ENCODE measurements at regions not wholly inside any gene's neighbourhood (a gene's known extent, or its start where the extent isn't known, plus 50 kb on each side); places are given as distances from the start of the nearest gene placed in this dataset.

DNA sequence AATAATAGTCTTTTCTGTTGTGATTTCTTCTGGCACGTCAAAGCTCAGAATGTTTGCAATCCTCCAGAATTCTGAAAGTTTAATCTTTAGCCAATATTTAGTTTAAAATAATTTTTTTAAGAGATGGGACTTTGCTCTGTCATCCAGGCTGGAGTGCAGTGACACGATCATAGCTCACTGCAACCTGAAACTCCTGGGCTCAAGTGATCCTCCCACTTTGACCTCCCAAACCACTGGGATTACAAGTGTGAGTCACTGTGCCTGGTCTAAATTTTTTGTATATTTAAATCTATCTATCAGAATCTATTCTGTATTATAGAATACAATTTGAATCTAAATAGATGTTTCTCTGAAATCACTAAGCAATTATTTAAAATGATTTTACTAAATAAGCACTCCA is 572.7 kb downstream of the VRK1 start:
- DNase-seq (ENCODE audit: low read depth in 4 of 4, low spot score in 2 of 4), result no peak

DNA sequence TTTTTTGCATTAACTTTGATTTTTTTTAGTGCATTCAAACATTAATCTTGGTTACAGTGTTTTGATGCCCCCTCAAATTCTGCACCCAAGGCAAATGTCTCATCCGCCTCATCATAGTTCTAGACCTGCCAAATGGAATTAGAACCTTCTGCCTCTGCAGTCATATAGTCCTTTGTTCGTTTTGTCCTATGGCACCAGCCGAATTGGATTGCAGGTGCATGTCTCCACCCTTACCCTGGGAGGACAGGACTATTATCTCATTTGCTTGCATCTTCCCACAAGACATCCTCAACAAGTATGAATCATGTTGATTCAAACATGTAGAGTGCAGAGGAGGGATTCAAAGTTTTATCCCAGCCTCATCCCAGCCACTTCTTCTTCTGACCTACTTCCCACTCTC is 579.1 kb downstream of the VRK1 start:
- DNase-seq (ENCODE audit: low read depth in 4 of 4, low spot score in 2 of 4), result no peak

DNA sequence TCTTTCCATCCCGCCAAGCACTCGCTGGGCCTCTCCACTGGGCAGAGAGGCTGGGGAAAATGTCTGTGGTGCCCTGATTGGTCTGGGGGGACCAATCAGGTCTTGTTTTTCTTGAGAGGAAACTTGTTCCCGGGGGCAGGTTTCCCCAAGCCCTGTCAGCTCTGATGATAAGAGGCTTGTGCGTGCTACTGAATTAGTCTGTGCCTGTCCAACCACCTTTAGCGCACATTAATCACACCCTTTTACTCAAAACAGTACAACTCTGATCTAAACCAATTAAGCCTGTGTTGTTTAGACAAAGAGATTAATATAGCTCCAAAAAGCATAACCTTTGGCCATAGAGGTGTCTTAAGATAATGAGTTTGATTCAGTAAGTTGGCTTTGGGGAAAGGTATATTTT is 580.4 kb downstream of the VRK1 start:
- DNase-seq (ENCODE audit: low read depth in 4 of 4, low spot score in 2 of 4), result no peak

DNA sequence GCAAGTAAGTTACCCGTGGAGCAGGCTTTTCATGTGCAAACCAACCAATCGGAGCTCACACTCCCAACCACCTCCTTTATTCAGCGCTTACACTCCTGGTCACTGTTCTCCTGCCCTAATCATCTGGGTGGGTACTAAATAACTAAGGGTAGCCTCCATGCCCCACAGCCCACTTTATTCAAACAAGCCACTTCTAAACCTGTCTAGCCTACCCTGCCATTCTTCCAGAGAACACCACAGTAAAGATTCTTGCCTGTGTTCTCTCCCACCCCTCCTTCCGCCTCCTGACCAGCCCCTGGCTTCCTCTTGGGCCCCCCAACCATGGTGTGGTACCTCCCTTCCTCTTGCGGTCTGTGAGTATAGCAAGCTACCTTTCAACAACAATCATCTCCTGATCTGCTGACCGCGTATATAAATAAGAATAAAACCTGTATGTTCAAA is 581.9 kb downstream of the VRK1 start:
- DNase-seq (ENCODE audit: low read depth in 4 of 4, low spot score in 2 of 4), result no peak

DNA sequence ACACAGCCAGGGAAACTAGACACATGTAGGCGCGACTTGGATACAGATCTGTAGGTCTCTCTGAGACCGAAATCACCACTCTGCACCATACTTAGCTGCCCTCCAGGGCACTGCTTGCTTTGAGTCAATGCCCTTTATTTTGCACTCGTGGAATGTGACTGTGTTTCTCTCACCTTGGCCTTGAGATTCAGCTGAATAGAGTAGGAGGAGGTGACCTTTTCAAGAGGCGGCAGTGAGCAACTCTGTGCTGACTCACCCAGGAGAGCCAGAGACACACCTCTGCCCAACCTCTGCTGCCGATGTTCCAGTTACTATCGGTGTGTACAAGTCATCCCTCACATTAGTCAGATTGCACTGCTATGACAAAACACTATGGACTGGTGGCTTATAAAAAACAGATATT is 583.4 kb downstream of the VRK1 start:
- no peak for DNase-seq (ENCODE audit: low read depth in 4 of 4, low spot score in 2 of 4)

DNA sequence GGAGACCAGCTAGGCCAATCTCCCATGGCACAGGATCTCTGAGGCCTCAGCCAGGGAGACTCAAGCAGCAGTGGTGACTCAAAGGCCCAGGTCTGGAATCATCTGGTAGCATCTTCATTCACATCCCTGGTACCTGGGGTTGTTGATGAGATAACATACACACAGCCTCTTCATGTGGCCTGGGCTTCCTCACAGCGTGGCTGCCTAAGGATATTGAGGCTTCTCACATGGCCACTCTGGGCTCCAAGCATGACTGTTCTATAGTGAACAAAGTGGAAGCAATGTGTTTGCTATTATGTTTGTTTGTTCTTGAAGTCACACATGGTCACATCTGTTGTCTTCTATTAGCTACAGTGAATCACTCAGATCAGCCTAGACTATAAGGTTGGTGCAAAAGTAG is 584.1 kb downstream of the VRK1 start:
- DNase-seq (ENCODE audit: low read depth in 4 of 4, low spot score in 2 of 4), result no peak

DNA sequence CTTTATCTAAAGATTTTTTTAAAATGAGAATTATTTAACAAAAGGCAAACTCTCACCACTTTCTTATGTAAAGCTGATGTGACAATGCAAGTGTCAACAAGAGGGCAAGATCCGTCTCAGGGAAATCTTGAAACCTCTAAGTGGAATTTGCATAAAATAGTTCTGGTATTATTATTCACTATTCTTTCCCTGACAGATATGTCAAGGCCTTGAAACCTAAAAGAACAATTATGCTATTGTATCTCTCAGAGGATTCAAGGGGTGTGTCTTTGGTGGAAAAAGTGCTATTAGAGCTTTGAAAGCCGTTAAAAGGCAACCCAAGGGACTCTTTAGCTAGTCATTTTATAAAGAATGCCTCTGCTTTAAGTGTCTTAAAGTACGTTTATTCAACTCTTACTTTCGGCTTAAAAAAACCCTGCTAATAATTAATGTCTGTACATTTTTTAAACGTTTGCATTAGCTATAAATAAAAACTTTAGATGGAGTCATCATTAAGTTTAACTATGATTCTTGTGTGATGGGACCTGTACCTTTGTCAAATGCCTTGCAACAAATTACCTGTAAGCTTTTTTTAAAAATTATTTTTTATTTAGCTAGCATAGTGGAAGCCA is 585.5 kb downstream of the VRK1 start:
- DNase-seq (ENCODE audit: low read depth in 4 of 4, low spot score in 2 of 4), result no peak

DNA sequence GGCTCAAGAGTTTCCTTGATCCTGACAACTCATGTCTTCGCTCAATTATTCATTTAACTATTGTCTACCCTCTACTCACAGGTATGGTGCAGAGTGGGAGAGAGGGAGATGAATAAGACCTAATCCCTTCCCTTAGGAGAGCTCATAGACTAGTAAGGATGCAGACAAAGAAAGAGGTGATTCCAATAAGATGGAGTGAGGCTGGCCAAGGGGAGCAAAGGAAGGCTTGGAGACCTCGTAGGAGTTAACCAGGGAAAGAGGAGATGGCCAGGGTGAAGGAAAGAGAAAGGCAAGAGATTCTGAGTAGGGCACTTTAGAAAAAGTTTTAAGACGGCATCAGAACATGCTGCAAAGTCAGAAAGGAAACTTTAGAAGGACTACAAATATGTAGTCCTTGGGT is 588.5 kb downstream of the VRK1 start:
- no peak for DNase-seq (ENCODE audit: low read depth in 4 of 4, low spot score in 2 of 4)

DNA sequence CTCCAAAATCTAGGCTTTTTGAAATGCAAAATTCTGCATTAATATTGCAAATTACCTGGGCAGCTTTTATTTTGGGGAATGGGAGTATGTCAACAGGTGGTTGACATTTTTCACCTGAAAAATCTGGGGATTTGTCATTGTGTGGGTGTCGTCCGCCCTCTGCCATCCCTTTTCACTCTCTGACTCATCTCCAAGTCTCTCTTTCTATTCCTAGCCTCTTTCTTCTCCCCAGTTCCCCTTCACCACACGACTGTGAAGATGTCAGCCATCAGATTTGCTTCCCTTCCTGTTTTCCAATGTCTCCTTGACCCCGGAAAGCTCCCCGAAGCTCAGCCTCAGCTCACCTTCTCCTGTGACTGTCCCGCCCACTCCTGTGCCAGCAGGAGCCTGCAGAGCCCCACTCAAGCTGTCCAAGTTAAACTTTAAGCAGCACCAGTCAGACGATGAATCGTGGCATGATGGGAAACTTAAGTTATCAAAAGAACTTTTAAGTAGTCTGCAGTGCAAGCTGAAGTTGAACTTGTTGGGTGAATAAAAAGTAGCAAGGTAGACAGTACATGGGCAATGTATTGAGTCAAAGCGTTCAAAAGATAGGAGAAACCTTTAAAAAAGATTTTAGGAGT is 590.2 kb downstream of the VRK1 start:
- DNase-seq (ENCODE audit: low read depth in 4 of 4, low spot score in 2 of 4), result no peak

DNA sequence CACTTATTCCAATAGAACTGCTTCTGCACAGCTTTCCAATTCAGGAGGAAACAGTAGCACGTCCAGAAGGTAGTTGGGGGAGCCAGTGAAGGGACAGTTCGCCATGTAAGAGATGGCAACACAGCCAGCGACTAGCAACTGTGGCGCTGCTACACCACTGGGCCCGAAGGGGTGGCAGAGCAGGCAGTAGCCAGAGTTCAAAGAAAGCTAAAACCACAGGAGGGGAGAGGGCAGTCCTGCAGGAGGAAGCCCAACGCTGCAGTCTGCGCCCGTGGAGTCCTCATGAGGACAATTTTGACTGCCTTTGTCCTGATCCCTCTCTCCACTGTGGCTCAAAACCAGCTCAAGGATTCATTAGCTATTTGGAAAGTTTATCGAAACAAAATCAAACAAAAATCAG is 591.2 kb downstream of the VRK1 start:
- DNase-seq (ENCODE audit: low read depth in 4 of 4, low spot score in 2 of 4), result no peak

DNA sequence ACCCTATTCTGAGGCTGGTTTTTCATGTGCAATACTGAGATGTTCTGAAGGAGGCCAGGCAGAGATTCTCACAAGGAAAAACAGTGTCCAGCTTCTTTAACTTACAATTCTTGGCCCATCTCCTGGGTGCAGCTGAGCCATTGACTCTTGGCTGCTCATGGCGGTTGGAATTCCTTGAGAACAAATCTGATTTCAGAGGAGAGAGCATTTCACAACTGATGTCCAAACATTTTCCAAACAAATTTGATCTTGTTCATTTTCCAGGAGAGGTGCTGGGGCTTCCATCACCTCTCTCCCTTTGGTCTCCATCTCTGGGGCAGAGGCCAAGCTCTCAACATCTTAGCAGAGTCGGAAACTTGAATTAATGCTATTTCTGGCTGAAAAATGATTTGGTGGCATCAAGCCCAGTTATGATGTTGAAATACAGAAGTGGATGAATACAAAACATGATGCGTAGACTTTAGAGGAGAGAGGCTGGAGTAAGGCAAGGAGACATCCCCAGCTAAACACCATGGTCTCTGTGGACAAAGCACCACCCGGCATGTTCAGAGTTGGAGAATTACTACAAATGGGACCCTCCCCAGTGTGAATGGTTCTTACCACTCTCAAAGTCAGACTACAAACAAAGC is 593.0 kb downstream of the VRK1 start:
- DNase-seq (ENCODE audit: low read depth in 4 of 4, low spot score in 2 of 4), result no peak

DNA sequence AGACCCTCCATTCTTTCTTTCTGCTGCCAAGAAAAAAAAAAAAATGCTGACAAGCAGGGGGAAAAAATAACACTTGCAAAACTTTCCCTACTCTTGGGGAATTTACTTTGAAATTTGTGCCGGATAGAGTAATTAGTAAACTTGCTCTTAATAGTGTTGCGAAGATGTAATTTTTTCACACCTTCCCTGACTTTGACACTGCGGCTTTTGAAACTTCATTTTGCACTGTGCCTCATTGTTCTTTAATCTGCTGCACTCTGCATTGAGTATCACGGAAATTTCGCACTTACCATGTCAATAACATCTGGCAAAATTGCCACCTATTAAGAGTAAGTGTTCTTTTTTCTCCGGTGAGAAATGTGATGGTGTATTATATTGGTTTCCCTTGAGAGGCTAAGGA is 596.1 kb downstream of the VRK1 start:
- no peak for DNase-seq (ENCODE audit: low read depth in 4 of 4, low spot score in 2 of 4)

DNA sequence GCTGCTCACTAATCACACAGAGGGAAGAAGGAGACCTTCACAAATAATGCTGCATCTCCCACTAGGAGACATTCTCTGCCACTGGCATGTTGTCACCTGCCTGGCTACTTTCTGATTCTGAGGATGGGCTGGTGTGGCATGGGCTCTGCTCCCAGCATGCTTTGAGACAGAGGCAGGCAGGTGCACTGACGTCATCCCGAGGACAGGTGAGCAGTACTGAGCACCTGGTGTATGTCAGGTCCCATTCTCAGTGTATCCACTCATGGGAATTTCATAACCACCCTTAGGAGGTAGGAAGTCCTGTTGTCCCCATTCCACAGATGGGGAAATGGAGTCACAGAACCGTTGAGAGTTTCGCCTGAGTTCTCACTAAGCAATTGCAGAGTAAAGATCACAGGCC is 597.9 kb downstream of the VRK1 start:
- no peak for DNase-seq (ENCODE audit: low read depth in 4 of 4, low spot score in 2 of 4)

DNA sequence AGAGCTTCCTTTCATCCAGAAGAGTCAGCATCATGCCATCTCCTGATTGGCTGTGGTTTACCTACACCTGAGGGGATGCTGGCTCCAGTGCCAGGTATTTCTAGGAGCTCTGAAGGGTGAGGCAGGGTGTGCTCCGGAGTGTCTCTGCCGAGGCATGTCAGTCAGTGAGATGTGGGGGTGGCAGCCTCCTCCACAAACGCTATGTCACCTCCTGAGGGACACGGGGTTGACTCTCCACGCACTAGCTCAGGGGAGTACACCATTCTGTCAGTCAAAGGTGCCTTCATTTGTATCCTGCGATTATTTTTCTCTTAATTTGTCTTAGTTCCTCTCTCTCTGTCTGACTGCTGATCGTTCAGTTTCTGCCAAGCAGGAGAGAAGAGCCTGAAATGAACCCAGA is 604.5 kb downstream of the VRK1 start:
- DNase-seq (ENCODE audit: low read depth in 4 of 4, low spot score in 2 of 4), result no peak

DNA sequence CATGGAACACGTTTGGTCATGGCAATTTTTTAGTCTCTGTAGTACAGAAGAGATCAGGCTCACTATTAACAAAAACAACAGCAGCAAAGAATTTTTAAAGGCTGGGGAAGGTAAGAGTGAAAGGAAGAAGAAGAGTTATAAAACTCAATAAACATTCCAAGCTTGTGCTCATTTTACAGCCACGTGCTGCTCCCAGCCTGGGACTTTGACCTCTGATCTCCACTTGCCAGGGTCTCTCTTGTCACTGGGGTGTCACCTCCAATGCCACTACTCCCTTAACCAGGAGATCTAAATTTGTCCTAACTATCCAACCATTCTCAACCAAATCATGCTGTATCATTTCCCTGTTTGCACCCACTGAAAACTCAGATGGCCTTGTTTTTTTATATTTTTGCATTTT is 605.1 kb downstream of the VRK1 start:
- no peak for DNase-seq (ENCODE audit: low read depth in 4 of 4, low spot score in 2 of 4)

DNA sequence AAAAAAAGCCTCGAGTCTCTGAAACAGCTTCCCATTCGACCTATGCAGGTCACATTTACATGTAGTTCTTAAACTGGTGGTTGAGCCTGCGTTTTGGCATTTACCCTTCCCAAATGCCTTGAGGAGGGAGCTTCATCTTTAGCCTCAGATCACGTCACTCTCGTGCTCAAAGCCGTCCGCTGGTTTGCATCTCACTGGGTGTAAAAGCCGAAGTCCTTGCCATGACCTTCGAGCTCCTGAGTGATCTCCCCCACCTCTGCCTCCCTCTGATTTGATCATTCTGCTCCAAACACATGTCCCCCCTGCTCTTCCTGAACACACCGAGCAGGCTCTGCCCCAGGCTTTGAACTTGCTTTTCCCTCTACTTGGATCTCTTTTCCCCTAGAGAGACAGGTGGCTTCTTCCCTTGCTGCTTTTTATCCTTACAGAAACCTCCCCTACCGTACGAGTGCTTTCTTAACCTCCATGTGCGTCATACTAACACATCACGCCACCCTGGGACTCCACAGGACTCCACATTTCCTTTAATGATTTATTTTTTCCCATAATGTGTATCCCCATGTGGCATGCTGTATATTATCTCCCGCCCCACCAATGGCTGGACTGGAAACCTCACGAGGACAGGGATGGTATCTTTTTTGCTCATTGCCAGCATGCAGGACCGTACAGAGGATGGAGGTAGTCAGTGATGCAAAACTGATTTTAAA is 610.7 kb downstream of the VRK1 start:
- DNase-seq (ENCODE audit: low read depth in 4 of 4, low spot score in 2 of 4), result no peak

DNA sequence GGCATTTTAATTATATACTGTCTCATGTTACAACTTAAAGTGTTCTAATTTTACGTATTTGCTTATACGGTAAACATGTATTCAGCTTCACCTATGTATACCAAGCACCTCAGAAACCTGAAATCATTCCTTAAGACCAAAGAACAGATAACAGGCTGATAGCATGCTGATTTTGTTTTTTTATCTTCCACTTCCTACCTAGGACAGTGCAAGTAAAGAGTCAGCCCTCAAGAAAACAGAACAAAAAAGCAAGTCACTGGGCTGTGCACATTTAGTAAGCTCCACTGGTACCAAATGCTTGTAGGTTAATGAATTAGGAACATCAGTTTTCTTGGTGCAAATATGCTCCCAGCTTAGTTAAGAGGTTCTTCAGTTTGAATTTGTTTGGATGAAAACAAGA is 611.3 kb downstream of the VRK1 start:
- DNase-seq (ENCODE audit: low read depth in 4 of 4, low spot score in 2 of 4), result no peak

DNA sequence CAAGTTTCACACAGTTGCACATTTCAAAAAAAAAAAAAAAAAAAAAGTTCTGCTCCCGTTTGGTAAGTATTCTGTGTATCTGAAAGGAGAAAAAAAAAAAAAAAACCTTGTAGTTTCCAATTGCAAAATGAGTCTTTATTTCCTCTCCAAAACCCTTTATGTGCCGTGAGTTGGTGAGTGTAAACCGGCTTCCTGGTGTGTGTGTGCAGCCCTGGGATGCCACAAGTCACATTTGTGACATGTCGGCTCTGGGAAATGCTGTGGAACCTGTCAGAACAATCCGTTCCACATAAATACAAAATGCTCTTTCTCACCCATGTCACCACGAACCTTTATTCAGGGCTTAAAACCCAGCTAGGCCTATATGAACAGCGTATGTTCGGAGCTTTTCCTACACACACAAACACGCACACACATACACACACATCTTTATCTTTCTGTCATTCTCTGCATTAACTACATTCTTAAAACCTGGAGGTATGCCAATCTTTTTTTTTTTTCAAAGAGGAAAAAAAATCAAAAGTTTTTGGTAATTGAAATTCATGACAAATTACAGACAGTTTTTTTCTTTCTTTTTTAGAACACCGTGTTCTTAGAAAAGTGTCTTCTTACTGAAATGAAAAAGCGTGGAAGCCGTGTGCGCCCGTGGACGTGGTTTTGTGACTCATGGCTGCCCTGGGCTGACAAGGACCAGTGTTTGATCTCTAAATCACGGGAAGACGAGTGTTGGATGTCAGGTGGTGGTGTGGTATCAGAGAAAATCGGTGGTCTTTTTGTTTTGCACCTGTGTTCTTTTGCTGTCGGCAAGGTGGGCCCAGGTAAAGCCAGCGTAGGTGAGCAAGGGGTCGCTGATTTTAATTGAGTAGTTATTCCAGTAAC is 612.0 kb downstream of the VRK1 start:
- no peak for DNase-seq (ENCODE audit: low read depth in 4 of 4, low spot score in 2 of 4)

DNA sequence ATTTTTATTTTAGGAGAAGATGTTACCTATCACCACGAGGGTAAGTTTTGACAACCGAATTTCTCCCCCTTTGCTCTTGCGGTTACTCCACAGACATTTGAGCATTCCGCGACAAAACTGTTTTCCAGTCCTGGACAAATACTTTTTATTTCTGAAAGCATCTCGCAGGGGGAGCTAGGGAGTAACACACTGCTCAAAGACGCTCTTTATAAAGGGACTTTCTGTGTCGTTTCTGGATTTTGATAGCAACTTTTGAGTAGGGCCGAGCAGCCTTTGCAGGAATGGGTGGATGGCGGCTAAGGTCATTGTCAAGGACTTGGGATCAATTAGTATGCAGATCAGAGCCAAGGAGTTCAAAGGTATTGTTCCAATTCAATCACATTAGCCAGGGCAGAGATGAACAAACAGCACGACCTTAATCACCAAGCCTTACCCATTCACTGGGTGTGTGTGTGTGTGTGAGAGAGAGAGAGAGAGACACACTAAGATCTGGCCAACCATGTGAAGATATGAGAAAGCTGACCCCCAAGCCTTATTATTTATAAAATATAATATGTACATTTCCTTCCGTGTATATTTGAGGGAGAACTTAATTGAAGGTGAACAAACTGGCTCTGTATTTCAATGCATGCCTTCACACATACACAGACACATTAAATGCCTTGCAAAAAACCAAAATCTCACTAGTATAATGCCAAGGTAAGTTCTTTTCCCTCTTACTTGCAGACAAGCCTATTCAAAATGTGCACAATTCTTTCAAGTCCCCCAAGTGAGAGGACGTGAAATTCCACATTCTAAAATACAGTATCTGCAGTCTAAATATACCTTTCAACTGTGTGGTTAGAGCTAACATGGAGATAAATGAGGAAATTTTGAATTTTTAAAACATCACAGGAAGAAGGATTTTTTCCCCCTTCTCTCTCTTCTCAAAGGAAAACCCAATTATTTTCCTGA is 613.8 kb downstream of the VRK1 start:
- no peak for DNase-seq (ENCODE audit: low read depth in 4 of 4, low spot score in 2 of 4)

Measured in left renal cortex interstitium (tissue), 4 donors.